ENCODE measurements at regions not wholly inside any gene's neighbourhood (a gene's known extent, or its start where the extent isn't known, plus 50 kb on each side); places are given as distances from the start of the nearest gene placed in this dataset.
A peak's percentile ranks its signal among the peaks of the same experiment; 100 is the strongest.
"Not testable (repeated sequence)": the region's sequence is repeated elsewhere in the genome, so short reads cannot be mapped to it uniquely, and the experiment has no call there.

GRCh38 chr14:85344171-85344570 is 185.8 kb upstream of the FLRT2 start:
- no peak overlapping the region for H3K4me3 ChIP-seq
- intact Hi-C loops (cut with DNase I, micrococcal nuclease): no loop called here
- H3K4me1 ChIP-seq (ENCODE audit: low read depth): no peaks in the 10 kb centered on the region
- TF ChIP-seq CTCF (IDR thresholded peaks at IDR 0.05): no peak
- ATAC-seq (no peak), DNase-seq (no peak)
- H3K36me3 ChIP-seq (ENCODE audit: low read depth): no peaks in the 10 kb centered on the region
- H3K9me3 ChIP-seq: no peaks in the 10 kb centered on the region

GRCh38 chr14:85344847-85345570 is 184.9 kb upstream of the FLRT2 start:
- intact Hi-C loops (cut with DNase I, micrococcal nuclease): no loop called here
- TF ChIP-seq CTCF (IDR thresholded peaks at IDR 0.05): no peak
- no peak for ATAC-seq

GRCh38 chr14:85350667-85351066 is 179.3 kb upstream of the FLRT2 start:
- no peak for DNase-seq
- H3K36me3 ChIP-seq (ENCODE audit: low read depth): no peaks in the 10 kb centered on the region
- ATAC-seq: no peak
- intact Hi-C loops (cut with DNase I, micrococcal nuclease): no loop called here
- no peaks in the 10 kb centered on the region for H3K4me1 ChIP-seq (ENCODE audit: low read depth)
- no peak overlapping the region for H3K4me3 ChIP-seq
- H3K9me3 ChIP-seq: peaks cover 9% of the 10 kb centered on the region
- no peak for TF ChIP-seq CTCF (IDR thresholded peaks at IDR 0.05)

More at GRCh38 chr14:85344847-85345570, 184.9 kb upstream of the FLRT2 start:
- Histone ChIP-seq H3K4me1 (ENCODE audit: low read depth) (no peaks in the 10 kb centered on the region), H3K4me3 (no peak overlapping the region), H3K36me3 (ENCODE audit: low read depth) (no peaks in the 10 kb centered on the region), H3K9me3 (no peaks in the 10 kb centered on the region)
- DNase-seq: no peak

- H3K36me3 ChIP-seq (ENCODE audit: low read depth); H3K9me3 ChIP-seq; H3K4me1 ChIP-seq (ENCODE audit: low read depth); ATAC-seq; H3K4me3 ChIP-seq; intact Hi-C loops (cut with DNase I, micrococcal nuclease): not testable (repeated sequence)
- DNase-seq: peak in 1 of 3 donors; percentile 37
Observed at GRCh38 chr14:85352588-85352987, 177.4 kb upstream of the FLRT2 start.

- intact Hi-C loops (cut with DNase I, micrococcal nuclease): no loop called here
- Histone ChIP-seq H3K9me3 (peaks cover 9% of the 10 kb centered on the region), H3K4me3 (no peak overlapping the region), H3K4me1 (ENCODE audit: low read depth) (no peaks in the 10 kb centered on the region), H3K36me3 (ENCODE audit: low read depth) (no peaks in the 10 kb centered on the region)
- ATAC-seq (no peak), DNase-seq (no peak)
- no peak for TF ChIP-seq CTCF (IDR thresholded peaks at IDR 0.05)
Observed at GRCh38 chr14:85357120-85357519, 172.8 kb upstream of the FLRT2 start.

GRCh38 chr14:85358136-85358785 is 171.7 kb upstream of the FLRT2 start:
- ATAC-seq (no peak), DNase-seq (no peak)
- Histone ChIP-seq H3K4me3 (no peak overlapping the region), H3K4me1 (ENCODE audit: low read depth) (no peaks in the 10 kb centered on the region), H3K9me3 (peaks cover 2% of the 10 kb centered on the region), H3K36me3 (ENCODE audit: low read depth) (no peaks in the 10 kb centered on the region)
- intact Hi-C loops (cut with DNase I, micrococcal nuclease): no loop called here
- TF ChIP-seq CTCF (IDR thresholded peaks at IDR 0.05): no peak

Measured in mucosa of descending colon (tissue), 3 donors.